GM12878 (cell line): ENCODE measurements at regions not wholly inside any gene's neighbourhood (a gene's known extent, or its start where the extent isn't known, plus 50 kb on each side); places are given as distances from the start of the nearest gene placed in this dataset.

Experiments used
- ATAC-seq: fragments of 200-7000 bp; cut with Tn5 transposase; 3 replicates; pipeline ENCODE4 v1.9.1; 2020; ENCODE audit warnings: mild to moderate bottlenecking, moderate library complexity
- BruUV-seq: library from RNA; stranded (reverse); fragments of 400-500 nt; replicated peaks from 2 replicates; lab custom pipeline; 2021; lab: Mats Ljungman, UMichigan
- CTCF ChIA-PET: fragments of 300-600 bp; sonication (Branson Sonifier 250); formaldehyde crosslinking; extraction: SDS; loops from one replicate; lab custom pipeline; 2021; ENCODE audit warnings: inconsistent platforms; lab: Yijun Ruan, JAX
- POLR2A ChIA-PET: fragments of 350-600 bp; formaldehyde crosslinking; extraction: SDS; loops from one replicate; lab custom pipeline; 2021; ENCODE audit warnings: inconsistent platforms; lab: Charles Lee
- RAD21 ChIA-PET: fragments of 300-600 bp; sonication (Branson Sonifier 250); formaldehyde crosslinking; loops from one replicate; lab custom pipeline; 2023; ENCODE audit warnings: antibody characterized with exemption; ENCODE audit not compliant: unreplicated experiment; lab: Charles Lee
- SMC1A ChIA-PET: fragments of 300-600 bp; sonication (Branson Sonifier 250); formaldehyde crosslinking; loops from one replicate; lab custom pipeline; 2023; ENCODE audit not compliant: unreplicated experiment, uncharacterized antibody; lab: Charles Lee
- DNase-seq: peaks from one replicate; pipeline ENCODE4 v3.0.0-alpha.2; 2011; ENCODE audit warnings: low read depth, low spot score
- FAIRE-seq: peaks from 3 replicates; lab custom pipeline; 2011; peaks lifted over from hg19 to GRCh38; lab: Jason Lieb, UNC
- H2AFZ ChIP-seq: 2 replicates; pipeline ENCODE4 v1.6.0; 2011; ENCODE audit warnings: low read depth, low read length, control low read depth; ENCODE audit not compliant: control insufficient read depth
- H3K27ac ChIP-seq: 2 replicates; pipeline ENCODE4 v1.5.1; 2011; ENCODE audit warnings: control low read depth; ENCODE audit not compliant: control insufficient read depth, insufficient read depth
- H3K27me3 ChIP-seq, 2 experiments: replicated peaks in 1 of 2; 2 replicates each; pipeline versions ENCODE4 v1.6.0 to v1.6.1; 2011; ENCODE audit warnings: low read length in 1 of 2; ENCODE audit not compliant: control insufficient read depth in 2 of 2, insufficient read depth in 2 of 2
- H3K36me3 ChIP-seq, 2 experiments: 2 replicates each; pipeline ENCODE4 v1.5.1; 2011; ENCODE audit warnings: low read length in 1 of 2; ENCODE audit not compliant: control insufficient read depth in 2 of 2, insufficient read depth in 2 of 2
- H3K4me1 ChIP-seq: 2 replicates; pipeline ENCODE4 v1.6.1; 2011; ENCODE audit warnings: mild to moderate bottlenecking, low read length, moderate library complexity, mixed read lengths; ENCODE audit not compliant: control insufficient read depth, insufficient read depth
- H3K4me2 ChIP-seq: 2 replicates; pipeline ENCODE4 v1.6.0; 2011; ENCODE audit warnings: control low read depth; ENCODE audit not compliant: control insufficient read depth, insufficient read depth
- H3K4me3 ChIP-seq: fragments of 200-600 bp; sonication (generic); 2 replicates; pipeline ENCODE4 v1.5.1; 2016
- H3K79me2 ChIP-seq: 2 replicates; pipeline ENCODE4 v1.6.0; 2011; ENCODE audit warnings: low read length; ENCODE audit not compliant: control insufficient read depth, insufficient read depth
- H3K9ac ChIP-seq: 2 replicates; pipeline ENCODE4 v1.8.0; 2011; ENCODE audit warnings: low read length, control low read depth, mixed read lengths; ENCODE audit not compliant: control insufficient read depth, insufficient read depth
- H3K9me3 ChIP-seq: replicated peaks from 3 replicates; pipeline ENCODE4 v1.5.1; 2011; ENCODE audit warnings: mild to moderate bottlenecking, low read length; ENCODE audit not compliant: control insufficient read depth, insufficient read depth
- H4K20me1 ChIP-seq: 2 replicates; pipeline ENCODE4 v1.6.0; 2011; ENCODE audit not compliant: control insufficient read depth, insufficient read depth
- CBFB ChIP-seq: IDR thresholded peaks from 2 replicates; pipeline ENCODE4 v1.6.1; 2016; ENCODE audit warnings: antibody characterized with exemption, low read depth
- MXI1 ChIP-seq: fragments of 150-350 bp; IDR thresholded peaks from 2 replicates; pipeline ENCODE4 v1.6.1; 2011; ENCODE audit warnings: low read depth, mild to moderate bottlenecking, inconsistent platforms, low read length, improper control_type of control experiment
- NFIC ChIP-seq: IDR thresholded peaks from 2 replicates; pipeline ENCODE4 v1.6.1; 2012; ENCODE audit warnings: low read depth, mild to moderate bottlenecking, inconsistent platforms, low read length, moderate library complexity
- PAX5 ChIP-seq: IDR thresholded peaks from 2 replicates; pipeline ENCODE4 v1.6.1; 2011; ENCODE audit warnings: low read depth, low read length, borderline replicate concordance
- SIN3A ChIP-seq: IDR thresholded peaks from 2 replicates; pipeline ENCODE4 v1.6.1; 2012; ENCODE audit warnings: low read depth, low read length, improper control_type of control experiment
- SREBF1 ChIP-seq: IDR thresholded peaks from 2 replicates; pipeline ENCODE4 v1.6.1; 2012; ENCODE audit warnings: mild to moderate bottlenecking, low read length
- WRNIP1 ChIP-seq: IDR thresholded peaks from 2 replicates; pipeline ENCODE4 v1.6.1; 2011; ENCODE audit warnings: low read depth, low read length, improper control_type of control experiment, borderline replicate concordance
- WGBS: methylation state at CpG from one replicate; pipeline ENCODE4 v1.1.6; 2016; ENCODE audit warnings: low lambda C conversion rate; ENCODE audit not compliant: insufficient replicate concordance, insufficient coverage; ENCODE audit errors: missing lambda C conversion rate; 5-methylcytosine and 5-hydroxymethylcytosine counted together
- in situ Hi-C: fragments of 300-500 bp; cut with MboI; formaldehyde crosslinking; loops from 9 replicates; pipeline ENCODE4 v1.14.3; 2018; ENCODE audit warnings: mixed read lengths
- intact Hi-C: fragments of 100-400 bp; cut with micrococcal nuclease; formaldehyde crosslinking; loops from one replicate; pipeline ENCODE4 v1.14.2; 2022; ENCODE audit not compliant: unreplicated experiment
- TF ChIP-seq, protein P1 (sequence below): fragments of 450-650 bp; IDR thresholded peaks from 2 replicates; pipeline ENCODE4 v1.6.1; 2017; ENCODE audit warnings: mild to moderate bottlenecking, moderate library complexity

DNA sequence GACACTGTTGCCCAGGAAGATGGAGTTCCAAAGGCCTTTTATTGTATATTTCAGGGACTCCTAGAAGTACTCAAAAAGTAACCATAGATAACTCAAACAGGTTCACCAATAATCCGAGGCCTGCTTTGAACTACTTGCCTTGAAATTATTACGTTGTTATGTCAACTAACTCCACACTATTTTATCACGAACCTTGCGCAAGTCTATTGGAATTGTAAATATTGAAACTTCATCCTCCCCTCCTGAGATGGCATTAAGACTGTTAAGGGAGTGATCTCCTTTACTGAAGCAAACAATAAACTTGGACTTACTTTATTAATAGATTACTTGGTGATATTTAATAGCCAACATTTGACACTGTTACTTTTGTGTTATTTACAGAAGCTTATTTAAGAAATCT, 199.6 kb upstream of the GADL1 start (continued):
- TF ChIP-seq WRNIP1, result no peak
- TF ChIP-seq NFIC, result no peak
- TF ChIP-seq SREBF1, result no peak
- TF ChIP-seq PAX5, result no peak
- TF ChIP-seq, protein P1, sequence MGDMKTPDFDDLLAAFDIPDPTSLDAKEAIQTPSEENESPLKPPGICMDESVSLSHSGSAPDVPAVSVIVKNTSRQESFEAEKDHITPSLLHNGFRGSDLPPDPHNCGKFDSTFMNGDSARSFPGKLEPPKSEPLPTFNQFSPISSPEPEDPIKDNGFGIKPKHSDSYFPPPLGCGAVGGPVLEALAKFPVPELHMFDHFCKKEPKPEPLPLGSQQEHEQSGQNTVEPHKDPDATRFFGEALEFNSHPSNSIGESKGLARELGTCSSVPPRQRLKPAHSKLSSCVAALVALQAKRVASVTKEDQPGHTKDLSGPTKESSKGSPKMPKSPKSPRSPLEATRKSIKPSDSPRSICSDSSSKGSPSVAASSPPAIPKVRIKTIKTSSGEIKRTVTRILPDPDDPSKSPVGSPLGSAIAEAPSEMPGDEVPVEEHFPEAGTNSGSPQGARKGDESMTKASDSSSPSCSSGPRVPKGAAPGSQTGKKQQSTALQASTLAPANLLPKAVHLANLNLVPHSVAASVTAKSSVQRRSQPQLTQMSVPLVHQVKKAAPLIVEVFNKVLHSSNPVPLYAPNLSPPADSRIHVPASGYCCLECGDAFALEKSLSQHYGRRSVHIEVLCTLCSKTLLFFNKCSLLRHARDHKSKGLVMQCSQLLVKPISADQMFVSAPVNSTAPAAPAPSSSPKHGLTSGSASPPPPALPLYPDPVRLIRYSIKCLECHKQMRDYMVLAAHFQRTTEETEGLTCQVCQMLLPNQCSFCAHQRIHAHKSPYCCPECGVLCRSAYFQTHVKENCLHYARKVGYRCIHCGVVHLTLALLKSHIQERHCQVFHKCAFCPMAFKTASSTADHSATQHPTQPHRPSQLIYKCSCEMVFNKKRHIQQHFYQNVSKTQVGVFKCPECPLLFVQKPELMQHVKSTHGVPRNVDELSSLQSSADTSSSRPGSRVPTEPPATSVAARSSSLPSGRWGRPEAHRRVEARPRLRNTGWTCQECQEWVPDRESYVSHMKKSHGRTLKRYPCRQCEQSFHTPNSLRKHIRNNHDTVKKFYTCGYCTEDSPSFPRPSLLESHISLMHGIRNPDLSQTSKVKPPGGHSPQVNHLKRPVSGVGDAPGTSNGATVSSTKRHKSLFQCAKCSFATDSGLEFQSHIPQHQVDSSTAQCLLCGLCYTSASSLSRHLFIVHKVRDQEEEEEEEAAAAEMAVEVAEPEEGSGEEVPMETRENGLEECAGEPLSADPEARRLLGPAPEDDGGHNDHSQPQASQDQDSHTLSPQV, result no peak

DNA sequence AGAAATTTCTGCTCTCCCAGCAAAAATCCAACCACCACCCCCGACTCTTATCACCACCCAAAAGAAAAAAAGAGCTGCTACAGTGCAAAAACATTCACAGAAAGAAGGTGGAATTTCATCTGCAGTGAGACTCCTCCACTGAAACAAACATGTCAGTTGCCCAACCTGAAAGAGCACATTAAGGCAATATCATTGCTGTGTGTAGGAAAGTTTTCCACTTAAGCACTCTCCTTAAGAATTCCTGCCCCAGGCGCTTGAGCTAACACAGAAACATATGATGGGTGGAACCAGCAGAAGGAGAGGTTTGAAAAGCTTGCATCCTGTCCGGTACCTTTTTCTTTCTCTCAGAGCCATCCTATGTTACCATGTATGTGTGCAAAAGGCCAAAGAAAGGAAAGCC, 200.8 kb upstream of the GADL1 start:
- Histone ChIP-seq H3K4me1 (0 out of 2 replicates have a peak, but pooled peaks cover 7% of the 10 kb centered on the region), H3K27me3 (no peaks in the 10 kb centered on the region), H4K20me1 (no peaks in the 10 kb centered on the region), H3K4me3 (no peak overlapping the region), H3K36me3 (no peaks in the 10 kb centered on the region), H2AFZ (no peak overlapping the region), H3K79me2 (no peaks in the 10 kb centered on the region), H3K27ac (no peak overlapping the region), H3K4me2 (no peak overlapping the region), H3K9ac (no peak overlapping the region), H3K9me3 (no peaks in the 10 kb centered on the region; the same call in 2 of the 3 replicates)
- no peak for DNase-seq
- FAIRE-seq, result no peak
- intact Hi-C loops (no loop called here), in situ Hi-C loops (no loop called here)
- TF ChIP-seq MXI1 (no peak), SIN3A (no peak), CBFB (no peak)
- ChIA-PET RAD21 (no interaction called here), POLR2A (no interaction called here), CTCF (interaction anchor here (1.3 to 1.6 kb wide), 2 partner anchors 13 to 167 kb away, joined by 3 read pairs; no protein-coding TSS in a partner anchor), SMC1A (interaction anchor here (1.1 to 2.4 kb wide), 6 partner anchors 10 to 183 kb away, joined by 3 to 7 read pairs (median 4); no protein-coding TSS in a partner anchor)
- no peak for ATAC-seq
- 47% methylated on average over 3 of the region's 3 CpGs for WGBS
- no TSS peak for BruUV-seq
